RWPE2 (cell line): ENCODE measurements at regions not wholly inside any gene's neighbourhood (a gene's known extent, or its start where the extent isn't known, plus 50 kb on each side); places are given as distances from the start of the nearest gene placed in this dataset.
A peak's percentile ranks its signal among the peaks of the same experiment; 100 is the strongest.

Source experiments
- ATAC-seq: fragments of 200-7000 bp; cut with Tn5 transposase; 3 replicates; pipeline ENCODE4 v1.9.1; 2021; ENCODE audit warnings: low read depth
- DNase-seq: peaks from one replicate; pipeline ENCODE4 v3.0.0-alpha.2; 2020; ENCODE audit warnings: low spot score
- H3K27ac ChIP-seq: fragments of 450-650 bp; 2 replicates; pipeline ENCODE4 v1.5.1; 2017; ENCODE audit warnings: mild to moderate bottlenecking; ENCODE audit not compliant: poor library complexity, severe bottlenecking
- H3K27me3 ChIP-seq: fragments of 250-450 bp; sonication (Bioruptor Pico); 2 replicates; pipeline ENCODE4 v1.5.1; 2021; ENCODE audit warnings: mild to moderate bottlenecking, moderate library complexity; ENCODE audit not compliant: insufficient read depth, poor library complexity, severe bottlenecking
- H3K36me3 ChIP-seq: fragments of 250-450 bp; sonication (Bioruptor Pico); 2 replicates; pipeline ENCODE4 v1.5.1; 2020; ENCODE audit warnings: low read depth, mild to moderate bottlenecking, moderate library complexity
- H3K4me1 ChIP-seq: fragments of 250-450 bp; sonication (Bioruptor Pico); 2 replicates; pipeline ENCODE4 v1.5.1; 2021; ENCODE audit warnings: mild to moderate bottlenecking, moderate library complexity; ENCODE audit not compliant: insufficient read depth, poor library complexity, severe bottlenecking
- H3K4me3 ChIP-seq: fragments of 250-450 bp; sonication (Bioruptor Pico); 2 replicates; pipeline ENCODE4 v1.5.1; 2021; ENCODE audit warnings: mild to moderate bottlenecking, moderate library complexity; ENCODE audit not compliant: severe bottlenecking
- H3K9me3 ChIP-seq: fragments of 250-450 bp; sonication (Bioruptor Pico); 2 replicates; pipeline ENCODE4 v1.5.1; 2021; ENCODE audit warnings: mild to moderate bottlenecking, moderate library complexity; ENCODE audit not compliant: severe bottlenecking
- CTCF ChIP-seq: fragments of 450-650 bp; IDR thresholded peaks from one replicate; pipeline ENCODE4 v1.5.1; 2017; ENCODE audit warnings: mild to moderate bottlenecking, moderate library complexity; ENCODE audit not compliant: poor library complexity, severe bottlenecking

- no peak; the same call in 2 of the 3 replicates for ATAC-seq
- TF ChIP-seq CTCF = no peak
- Histone ChIP-seq H3K4me1 (peaks cover 4% of the 10 kb centered on the region), H3K4me3 (no peak overlapping the region), H3K36me3 (no peaks in the 10 kb centered on the region), H3K9me3 (no peaks in the 10 kb centered on the region), H3K27me3 (no peaks in the 10 kb centered on the region), H3K27ac (no peak overlapping the region)
- no peak for DNase-seq
These were observed 61.2 kb upstream of the INPP5A start for GRCh38 chr10:132476146-132477065.

DNA sequence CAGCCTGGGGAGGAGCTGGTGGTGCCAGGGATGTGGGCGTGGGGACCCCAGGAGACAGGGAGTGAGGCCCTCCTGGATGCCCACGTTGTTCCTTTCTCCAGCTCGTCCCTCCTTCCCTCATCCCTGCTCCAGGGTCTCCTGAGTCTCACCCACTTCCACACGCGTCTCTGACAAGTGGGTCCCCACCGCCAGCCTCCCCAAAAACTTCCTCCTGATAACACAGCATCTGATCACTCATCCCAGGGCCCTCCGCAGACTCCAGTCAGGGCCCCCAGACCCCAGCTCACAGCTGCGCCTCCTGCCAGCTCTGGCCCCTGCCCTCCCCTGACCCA lies 60.6 kb upstream of the INPP5A start:
- ATAC-seq (no peak), DNase-seq (no peak)
- no peaks in the 10 kb centered on the region for H3K36me3 ChIP-seq
- H3K4me1 ChIP-seq = peaks cover 4% of the 10 kb centered on the region
- no peaks in the 10 kb centered on the region for H3K27me3 ChIP-seq
- TF ChIP-seq CTCF = no peak
- H3K27ac ChIP-seq = no peak overlapping the region
- H3K9me3 ChIP-seq = no peaks in the 10 kb centered on the region
- no peak overlapping the region for H3K4me3 ChIP-seq

- no peak for TF ChIP-seq CTCF
- ATAC-seq (no peak), DNase-seq (peak; percentile 54)
- Histone ChIP-seq H3K36me3 (no peaks in the 10 kb centered on the region), H3K9me3 (no peaks in the 10 kb centered on the region), H3K4me1 (peaks cover 10% of the 10 kb centered on the region), H3K27me3 (no peaks in the 10 kb centered on the region), H3K27ac (no peak overlapping the region), H3K4me3 (no peak overlapping the region)
These were observed 59.9 kb upstream of the INPP5A start for GRCh38 chr10:132477398-132478340.

DNA sequence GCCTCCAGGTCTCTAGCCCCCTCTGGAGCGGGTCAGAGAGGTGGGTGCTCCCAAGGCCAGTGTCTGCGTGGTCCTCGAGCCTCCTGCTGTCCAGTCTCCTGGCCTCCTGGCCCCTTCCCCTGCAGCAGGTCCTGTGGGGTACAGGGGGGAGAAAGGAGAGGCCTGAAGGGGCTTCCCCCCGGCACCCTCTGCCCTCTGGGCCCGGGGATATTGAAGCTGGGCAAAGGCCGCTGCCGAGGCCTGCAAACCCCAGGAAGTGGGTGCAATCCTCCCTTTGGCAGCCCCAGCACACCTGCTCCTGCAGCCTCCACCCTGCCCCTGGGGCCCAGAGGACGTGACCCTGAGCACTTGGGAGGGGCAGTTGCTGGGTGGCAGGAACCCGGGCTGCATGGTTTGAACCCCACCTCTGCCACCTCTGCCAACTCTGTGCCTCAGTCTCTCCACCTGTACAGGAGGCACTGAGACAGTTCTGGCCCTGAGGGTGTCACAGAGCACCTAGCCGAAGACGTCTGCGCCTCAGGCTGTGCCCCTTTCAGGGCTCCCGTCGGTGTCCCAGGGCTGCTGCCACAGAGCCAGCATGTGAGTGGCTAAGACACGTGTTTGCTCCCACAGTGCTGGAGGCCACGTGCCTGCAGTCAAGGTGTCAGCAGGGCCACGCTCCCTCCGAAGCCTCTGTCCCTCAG lies 59.1 kb upstream of the INPP5A start:
- peaks cover 11% of the 10 kb centered on the region for H3K4me1 ChIP-seq
- H3K36me3 ChIP-seq = no peaks in the 10 kb centered on the region
- ATAC-seq (no peak), DNase-seq (peak; percentile 43)
- H3K4me3 ChIP-seq = no peak overlapping the region
- H3K27me3 ChIP-seq = no peaks in the 10 kb centered on the region
- H3K27ac ChIP-seq = no peak overlapping the region
- H3K9me3 ChIP-seq = no peaks in the 10 kb centered on the region
- no peak for TF ChIP-seq CTCF
